ENCODE measurements at regions not wholly inside any gene's neighbourhood (a gene's known extent, or its start where the extent isn't known, plus 50 kb on each side); places are given as distances from the start of the nearest gene placed in this dataset.

DNA sequence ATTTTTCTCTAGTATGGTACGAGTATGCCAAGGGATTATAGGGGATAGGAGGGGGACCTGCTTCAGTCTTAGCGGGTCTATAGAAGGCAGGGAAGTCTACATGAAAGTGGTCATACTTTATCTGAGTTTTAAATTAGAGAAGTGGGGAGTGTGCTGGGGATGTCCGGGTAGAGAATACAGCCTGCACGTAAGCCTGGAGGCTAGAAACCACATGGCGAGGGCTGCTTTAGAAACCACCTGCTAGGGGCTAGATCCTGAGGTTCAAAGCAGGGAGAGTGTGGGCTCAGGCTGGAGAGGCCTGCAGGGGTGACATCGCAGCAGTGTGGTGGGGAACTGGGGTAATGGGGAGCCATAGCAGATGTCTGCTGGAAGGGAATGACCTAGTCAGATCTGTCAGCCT is 85.2 kb downstream of the VEGFA start:
- TF ChIP-seq GABPA (IDR thresholded peaks at IDR 0.05; ENCODE audit: low read depth) (no peak), SPI1 (IDR thresholded peaks at IDR 0.05; ENCODE audit: borderline replicate concordance, low read depth) (peak; percentile 58; the same call in 1 of the 2 replicates)
- H3K4me3 ChIP-seq (replicated peaks; ENCODE audit: insufficient read depth, low read length) = no peak overlapping the region
- DNase-seq (ENCODE audit: low read depth in 1 of 2, low spot score in 1 of 2) = peak in 1 of 2 experiments; percentile 60

DNA sequence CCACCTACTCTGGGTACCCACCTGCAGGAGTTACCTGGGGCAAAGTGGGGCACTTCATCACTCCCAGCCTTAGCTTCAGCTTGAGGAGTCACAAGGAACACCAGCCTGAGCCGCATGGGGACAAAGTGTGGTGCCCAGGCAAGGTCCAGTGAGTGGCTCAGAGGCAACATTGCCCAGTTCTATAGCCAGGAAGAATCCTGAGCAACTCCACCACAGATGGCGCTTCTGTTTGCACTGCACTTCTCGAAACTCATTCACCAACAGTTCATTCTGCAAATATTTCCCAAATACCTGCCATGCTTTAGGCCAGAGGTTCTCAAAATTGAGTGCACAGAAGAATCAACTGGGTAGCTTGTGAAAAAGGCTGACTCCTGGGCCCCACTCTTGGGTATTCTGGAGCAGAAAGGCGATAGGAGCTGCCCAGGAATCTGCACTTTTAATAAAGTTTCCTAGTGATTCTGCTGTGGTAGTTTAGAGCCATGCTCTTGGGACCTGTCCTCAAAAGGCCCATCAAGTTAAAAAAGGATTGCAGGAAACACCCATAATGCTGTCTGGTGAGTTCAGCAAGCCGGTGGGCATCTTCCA is 83.1 kb downstream of the VEGFA start:
- no peak for DNase-seq (ENCODE audit: low read depth in 1 of 2, low spot score in 1 of 2)
- Histone ChIP-seq H3K4me3 (replicated peaks; ENCODE audit: insufficient read depth, low read length) (no peak overlapping the region), H3K27me3 (ENCODE audit: insufficient read depth, poor library complexity, severe bottlenecking) (no peaks in the 10 kb centered on the region), H3K27ac (replicated peaks) (no peak overlapping the region)
- TF ChIP-seq, protein P1, sequence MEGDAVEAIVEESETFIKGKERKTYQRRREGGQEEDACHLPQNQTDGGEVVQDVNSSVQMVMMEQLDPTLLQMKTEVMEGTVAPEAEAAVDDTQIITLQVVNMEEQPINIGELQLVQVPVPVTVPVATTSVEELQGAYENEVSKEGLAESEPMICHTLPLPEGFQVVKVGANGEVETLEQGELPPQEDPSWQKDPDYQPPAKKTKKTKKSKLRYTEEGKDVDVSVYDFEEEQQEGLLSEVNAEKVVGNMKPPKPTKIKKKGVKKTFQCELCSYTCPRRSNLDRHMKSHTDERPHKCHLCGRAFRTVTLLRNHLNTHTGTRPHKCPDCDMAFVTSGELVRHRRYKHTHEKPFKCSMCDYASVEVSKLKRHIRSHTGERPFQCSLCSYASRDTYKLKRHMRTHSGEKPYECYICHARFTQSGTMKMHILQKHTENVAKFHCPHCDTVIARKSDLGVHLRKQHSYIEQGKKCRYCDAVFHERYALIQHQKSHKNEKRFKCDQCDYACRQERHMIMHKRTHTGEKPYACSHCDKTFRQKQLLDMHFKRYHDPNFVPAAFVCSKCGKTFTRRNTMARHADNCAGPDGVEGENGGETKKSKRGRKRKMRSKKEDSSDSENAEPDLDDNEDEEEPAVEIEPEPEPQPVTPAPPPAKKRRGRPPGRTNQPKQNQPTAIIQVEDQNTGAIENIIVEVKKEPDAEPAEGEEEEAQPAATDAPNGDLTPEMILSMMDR (IDR thresholded peaks at IDR 0.05; ENCODE audit: insufficient read depth, low read length) = no peak

More for the DNA sequence above, 85.2 kb downstream of the VEGFA start:
- Histone ChIP-seq H3K27me3 (ENCODE audit: insufficient read depth, poor library complexity, severe bottlenecking) (no peaks in the 10 kb centered on the region), H3K27ac (replicated peaks) (0 out of 2 replicates have a peak overlapping the region, but pooled peaks have one; percentile 13)

DNA sequence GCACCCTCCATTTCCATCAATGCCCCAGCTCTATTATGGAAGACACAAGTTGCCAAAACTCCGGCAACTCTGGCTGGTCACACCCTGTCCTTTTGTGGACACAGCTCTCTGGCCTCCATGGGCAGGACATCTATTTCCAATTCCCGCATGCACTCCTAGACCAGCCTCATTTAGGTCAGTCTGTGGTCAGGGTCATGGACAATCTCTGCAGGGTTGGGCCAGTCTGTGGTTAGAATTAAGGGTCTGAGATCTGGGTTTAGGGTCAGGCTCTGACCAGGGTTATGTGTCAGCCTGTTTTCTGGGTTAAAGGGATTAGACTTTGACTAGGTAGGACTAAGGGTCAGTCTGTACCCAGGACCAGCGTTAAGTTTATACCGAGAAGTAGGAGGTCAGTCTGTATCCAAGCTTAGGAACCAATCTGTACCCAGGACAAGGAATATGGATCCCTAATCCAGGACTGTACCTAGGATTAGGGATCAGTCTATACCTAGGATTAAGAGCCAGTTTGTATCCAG is 82.4 kb downstream of the VEGFA start:
- TF ChIP-seq POLR2AphosphoS5 (IDR thresholded peaks at IDR 0.05; ENCODE audit: low read depth) (no peak), GABPA (IDR thresholded peaks at IDR 0.05; ENCODE audit: low read depth) (no peak), SPI1 (IDR thresholded peaks at IDR 0.05; ENCODE audit: borderline replicate concordance, low read depth) (no peak)
- TF ChIP-seq, protein P2, sequence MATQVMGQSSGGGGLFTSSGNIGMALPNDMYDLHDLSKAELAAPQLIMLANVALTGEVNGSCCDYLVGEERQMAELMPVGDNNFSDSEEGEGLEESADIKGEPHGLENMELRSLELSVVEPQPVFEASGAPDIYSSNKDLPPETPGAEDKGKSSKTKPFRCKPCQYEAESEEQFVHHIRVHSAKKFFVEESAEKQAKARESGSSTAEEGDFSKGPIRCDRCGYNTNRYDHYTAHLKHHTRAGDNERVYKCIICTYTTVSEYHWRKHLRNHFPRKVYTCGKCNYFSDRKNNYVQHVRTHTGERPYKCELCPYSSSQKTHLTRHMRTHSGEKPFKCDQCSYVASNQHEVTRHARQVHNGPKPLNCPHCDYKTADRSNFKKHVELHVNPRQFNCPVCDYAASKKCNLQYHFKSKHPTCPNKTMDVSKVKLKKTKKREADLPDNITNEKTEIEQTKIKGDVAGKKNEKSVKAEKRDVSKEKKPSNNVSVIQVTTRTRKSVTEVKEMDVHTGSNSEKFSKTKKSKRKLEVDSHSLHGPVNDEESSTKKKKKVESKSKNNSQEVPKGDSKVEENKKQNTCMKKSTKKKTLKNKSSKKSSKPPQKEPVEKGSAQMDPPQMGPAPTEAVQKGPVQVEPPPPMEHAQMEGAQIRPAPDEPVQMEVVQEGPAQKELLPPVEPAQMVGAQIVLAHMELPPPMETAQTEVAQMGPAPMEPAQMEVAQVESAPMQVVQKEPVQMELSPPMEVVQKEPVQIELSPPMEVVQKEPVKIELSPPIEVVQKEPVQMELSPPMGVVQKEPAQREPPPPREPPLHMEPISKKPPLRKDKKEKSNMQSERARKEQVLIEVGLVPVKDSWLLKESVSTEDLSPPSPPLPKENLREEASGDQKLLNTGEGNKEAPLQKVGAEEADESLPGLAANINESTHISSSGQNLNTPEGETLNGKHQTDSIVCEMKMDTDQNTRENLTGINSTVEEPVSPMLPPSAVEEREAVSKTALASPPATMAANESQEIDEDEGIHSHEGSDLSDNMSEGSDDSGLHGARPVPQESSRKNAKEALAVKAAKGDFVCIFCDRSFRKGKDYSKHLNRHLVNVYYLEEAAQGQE (IDR thresholded peaks at IDR 0.05; ENCODE audit: insufficient replicate concordance, low read depth) = no peak
- TF ChIP-seq, protein P1 (IDR thresholded peaks at IDR 0.05; ENCODE audit: insufficient read depth, low read length) = no peak
- no peak overlapping the region for H3K27ac ChIP-seq (replicated peaks)
- DNase-seq (ENCODE audit: low read depth in 1 of 2, low spot score in 1 of 2) = no peak
- no peaks in the 10 kb centered on the region for H3K27me3 ChIP-seq (ENCODE audit: insufficient read depth, poor library complexity, severe bottlenecking)
- no peak overlapping the region for H3K4me3 ChIP-seq (replicated peaks; ENCODE audit: insufficient read depth, low read length)

DNA sequence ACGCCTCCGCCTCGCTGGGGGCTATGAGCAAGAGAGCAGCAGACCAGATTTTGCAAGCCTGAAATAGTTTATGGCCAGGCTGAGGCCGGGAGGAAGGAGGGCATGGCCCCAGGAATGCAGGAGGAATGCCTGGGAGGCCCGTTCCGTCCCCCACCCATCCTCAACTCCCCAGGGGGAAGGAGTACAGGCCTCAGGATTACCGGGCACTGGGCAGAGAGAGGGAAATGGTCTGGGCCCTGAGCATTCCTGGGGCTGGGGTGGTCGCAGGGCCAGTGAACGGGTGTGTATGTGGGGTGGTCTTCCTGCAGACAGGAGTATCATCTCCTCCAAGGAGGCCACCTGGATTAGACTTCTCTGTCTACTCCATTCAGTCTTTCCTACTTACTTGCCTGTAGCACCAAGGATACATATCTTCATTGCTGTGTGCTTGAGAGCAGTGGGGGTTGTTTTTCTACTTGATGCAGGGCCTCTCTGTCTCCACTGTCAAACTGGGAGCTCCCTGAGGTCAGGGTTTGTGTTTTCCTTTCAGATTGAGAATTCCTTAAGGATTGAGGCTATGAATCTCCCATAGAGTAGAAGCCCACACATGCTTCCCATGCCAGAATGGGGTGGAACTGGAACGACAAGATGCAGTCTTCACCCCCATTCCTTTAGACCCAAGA is 81.3 kb downstream of the VEGFA start:
- no peak overlapping the region for H3K27ac ChIP-seq (replicated peaks)
- no peak overlapping the region for H3K4me3 ChIP-seq (replicated peaks; ENCODE audit: insufficient read depth, low read length)
- TF ChIP-seq, protein P1 (IDR thresholded peaks at IDR 0.05; ENCODE audit: insufficient read depth, low read length) = no peak
- TF ChIP-seq SPI1 (IDR thresholded peaks at IDR 0.05; ENCODE audit: borderline replicate concordance, low read depth) (no peak), POLR2AphosphoS5 (IDR thresholded peaks at IDR 0.05; ENCODE audit: low read depth) (no peak)
- DNase-seq (ENCODE audit: low read depth in 1 of 2, low spot score in 1 of 2) = no peak
- H3K27me3 ChIP-seq (ENCODE audit: insufficient read depth, poor library complexity, severe bottlenecking) = no peaks in the 10 kb centered on the region
